ENCODE measurements at regions not wholly inside any gene's neighbourhood (a gene's known extent, or its start where the extent isn't known, plus 50 kb on each side); places are given as distances from the start of the nearest gene placed in this dataset.

- TF ChIP-seq CENPBD1 (CRISPR knock-in tag; IDR thresholded peaks at IDR 0.05; ENCODE audit: borderline replicate concordance, low read depth) (no peak), ZNF225 (CRISPR knock-in tag; IDR thresholded peaks at IDR 0.05) (no peak), ZNF644 (CRISPR knock-in tag; IDR thresholded peaks at IDR 0.05; ENCODE audit: low read depth) (no peak)
- TF ChIP-seq, protein P1, sequence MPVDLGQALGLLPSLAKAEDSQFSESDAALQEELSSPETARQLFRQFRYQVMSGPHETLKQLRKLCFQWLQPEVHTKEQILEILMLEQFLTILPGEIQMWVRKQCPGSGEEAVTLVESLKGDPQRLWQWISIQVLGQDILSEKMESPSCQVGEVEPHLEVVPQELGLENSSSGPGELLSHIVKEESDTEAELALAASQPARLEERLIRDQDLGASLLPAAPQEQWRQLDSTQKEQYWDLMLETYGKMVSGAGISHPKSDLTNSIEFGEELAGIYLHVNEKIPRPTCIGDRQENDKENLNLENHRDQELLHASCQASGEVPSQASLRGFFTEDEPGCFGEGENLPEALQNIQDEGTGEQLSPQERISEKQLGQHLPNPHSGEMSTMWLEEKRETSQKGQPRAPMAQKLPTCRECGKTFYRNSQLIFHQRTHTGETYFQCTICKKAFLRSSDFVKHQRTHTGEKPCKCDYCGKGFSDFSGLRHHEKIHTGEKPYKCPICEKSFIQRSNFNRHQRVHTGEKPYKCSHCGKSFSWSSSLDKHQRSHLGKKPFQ (CRISPR knock-in tag; IDR thresholded peaks at IDR 0.05; ENCODE audit: insufficient replicate concordance): no peak
These were observed 125.4 kb downstream of the SNAPC1 start (continued) for GRCh38 chr14:61887628-61888027.

DNA sequence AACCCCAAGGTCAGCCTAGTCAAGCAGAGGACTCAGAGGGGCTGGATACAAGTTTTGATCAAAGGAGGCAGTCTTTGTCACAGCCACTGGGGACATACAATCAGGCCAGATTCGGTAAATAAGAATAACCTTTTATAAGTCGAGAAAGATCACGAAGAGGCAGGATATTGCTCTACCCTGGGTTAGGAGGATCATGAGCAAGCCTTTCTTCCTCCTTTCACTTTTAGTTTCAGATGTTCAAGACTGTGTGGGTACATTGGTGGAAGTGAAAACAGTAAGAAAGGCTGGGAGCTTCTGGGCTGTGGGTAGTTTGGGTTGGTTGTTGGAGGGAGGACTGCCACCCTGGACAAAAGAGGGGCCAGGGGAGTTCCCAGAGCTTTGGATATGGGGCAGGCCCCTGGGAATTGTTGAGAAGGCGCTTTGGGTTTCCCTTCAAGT, 127.7 kb downstream of the SNAPC1 start:
- ChIA-PET POLR2A (no interaction called here), CTCF (ENCODE audit: low intra/inter-chr PET ratio, low total read pairs) (no interaction called here)
- H3K4me1 ChIP-seq (ENCODE audit: insufficient read depth, low read length): no peaks in the 10 kb centered on the region
- FAIRE-seq (no peak), ATAC-seq (peak; percentile 59), DNase-seq (ENCODE audit: low spot score) (no peak)
- no peaks in the 10 kb centered on the region for H3K27me3 ChIP-seq (ENCODE audit: control insufficient read depth in 1 of 2, insufficient read depth in 2 of 2, low read length in 2 of 2)
- intact Hi-C loops (cut with micrococcal nuclease; ENCODE audit: unreplicated experiment) (no loop called here), in situ Hi-C loops (cut with HindIII; ENCODE audit: extremely low pct_ligation_motif_present, low pct_unique_long_range_greater_than_20kb) (loop anchor here (5.0 kb wide), 1 partner anchor 237 kb away; no protein-coding TSS in a partner anchor)
- H3K9ac ChIP-seq (ENCODE audit: insufficient read depth, low read depth, low read length): no peak overlapping the region
- no peak overlapping the region for H3K4me2 ChIP-seq (ENCODE audit: low read depth, low read length)
- H3K79me2 ChIP-seq (ENCODE audit: insufficient read depth, low read length): no peaks in the 10 kb centered on the region
- no peak overlapping the region for H3K4me3 ChIP-seq (replicated peaks in 1 of 3; ENCODE audit: insufficient read depth in 1 of 3, low read depth in 2 of 3, low read length in 3 of 3)
- H3K9me3 ChIP-seq (ENCODE audit: low read length): no peaks in the 10 kb centered on the region
- H4K20me1 ChIP-seq (ENCODE audit: insufficient read depth, low read length): no peaks in the 10 kb centered on the region
- BruUV-seq (replicated peaks): no TSS peak
- H2AFZ ChIP-seq (ENCODE audit: low read length): no peak overlapping the region
- H3K36me3 ChIP-seq (replicated peaks in 1 of 2; ENCODE audit: control insufficient read depth in 1 of 2, insufficient read depth in 2 of 2, low read length in 2 of 2): no peaks in the 10 kb centered on the region
- no peak for TF ChIP-seq ZNF792 (CRISPR knock-in tag; IDR thresholded peaks at IDR 0.05)
- 4% methylated on average over 4 of the region's 4 CpGs for WGBS (ENCODE audit: low lambda C conversion rate)
- no peak overlapping the region for H3K27ac ChIP-seq (ENCODE audit: extremely low read length, insufficient read depth, low read length)

DNA sequence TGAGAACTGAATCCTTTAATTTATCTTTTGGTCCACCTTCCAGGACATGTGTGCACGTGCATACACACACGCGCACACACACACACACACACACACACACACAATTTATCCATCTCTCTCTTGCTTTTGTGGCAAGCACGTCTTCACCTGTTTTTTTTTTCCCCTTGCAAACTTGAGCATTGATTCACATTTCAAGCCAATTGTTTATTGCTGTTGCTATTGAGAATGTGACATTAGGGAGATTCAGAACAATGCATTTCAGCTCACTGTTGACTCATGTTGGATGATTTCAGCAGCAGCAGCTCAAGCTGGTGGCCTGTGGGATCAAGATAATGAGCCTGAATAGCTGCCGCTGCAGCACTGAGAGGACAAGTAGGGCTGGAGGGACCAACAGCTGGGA, 128.9 kb downstream of the SNAPC1 start:
- 37% methylated on average over 5 of the region's 5 CpGs for WGBS (ENCODE audit: low lambda C conversion rate)
- no TSS peak for BruUV-seq (replicated peaks)
- no peak for TF ChIP-seq KDM1A (CRISPR knock-in tag; IDR thresholded peaks at IDR 0.05)
- no peak for TF ChIP-seq MXI1 (IDR thresholded peaks at IDR 0.05; ENCODE audit: borderline replicate concordance, low read depth, low read length)
- no peak for TF ChIP-seq PCBP1 (IDR thresholded peaks at IDR 0.05; ENCODE audit: borderline replicate concordance, low read depth, low read length)
- no peak for TF ChIP-seq XBP1 (CRISPR knock-in tag; IDR thresholded peaks at IDR 0.05)
- no peak for TF ChIP-seq HNF4A (CRISPR knock-in tag; IDR thresholded peaks at IDR 0.05)
- no peak for TF ChIP-seq AGO1 (IDR thresholded peaks at IDR 0.05; ENCODE audit: low read depth, low read length, poor library complexity, severe bottlenecking)
- no peak for TF ChIP-seq ZNF274 (CRISPR knock-in tag; IDR thresholded peaks at IDR 0.05)
- no peak for TF ChIP-seq ZSCAN9 (CRISPR knock-in tag; IDR thresholded peaks at IDR 0.05; ENCODE audit: borderline replicate concordance)
- TF ChIP-seq NFRKB (IDR thresholded peaks at IDR 0.05): no peak
- TF ChIP-seq ZNF772 (CRISPR knock-in tag; IDR thresholded peaks at IDR 0.05): no peak
- TF ChIP-seq KAT8 (CRISPR knock-in tag; IDR thresholded peaks at IDR 0.05): no peak
- TF ChIP-seq MXD3 (CRISPR knock-in tag; IDR thresholded peaks at IDR 0.05): no peak
- no peak for TF ChIP-seq SOX13 (IDR thresholded peaks at IDR 0.05)
- no peak for TF ChIP-seq SOX13 (CRISPR knock-in tag; conservative IDR thresholded peaks at IDR 0.05 in 1 of 2, IDR thresholded peaks at IDR 0.05 in 1 of 2)

More for the DNA sequence above, 128.9 kb downstream of the SNAPC1 start:
- in situ Hi-C loops (cut with HindIII; ENCODE audit: extremely low pct_ligation_motif_present, low pct_unique_long_range_greater_than_20kb): no loop called here
- H3K27me3 ChIP-seq (ENCODE audit: control insufficient read depth in 1 of 2, insufficient read depth in 2 of 2, low read length in 2 of 2): no peaks in the 10 kb centered on the region
- no peaks in the 10 kb centered on the region for H3K79me2 ChIP-seq (ENCODE audit: insufficient read depth, low read length)
- POLR2A ChIA-PET: no interaction called here
- H3K9ac ChIP-seq (ENCODE audit: insufficient read depth, low read depth, low read length): no peak overlapping the region
- no peak overlapping the region for H3K4me2 ChIP-seq (ENCODE audit: low read depth, low read length)
- H4K20me1 ChIP-seq (ENCODE audit: insufficient read depth, low read length): no peaks in the 10 kb centered on the region
- no peaks in the 10 kb centered on the region for H3K36me3 ChIP-seq (replicated peaks in 1 of 2; ENCODE audit: control insufficient read depth in 1 of 2, insufficient read depth in 2 of 2, low read length in 2 of 2)
- H3K4me3 ChIP-seq (replicated peaks in 1 of 3; ENCODE audit: insufficient read depth in 1 of 3, low read depth in 2 of 3, low read length in 3 of 3): no peak overlapping the region
- CTCF ChIA-PET (ENCODE audit: low intra/inter-chr PET ratio, low total read pairs): no interaction called here
- no peak for ATAC-seq
- intact Hi-C loops (cut with micrococcal nuclease; ENCODE audit: unreplicated experiment): no loop called here
- H2AFZ ChIP-seq (ENCODE audit: low read length): no peak overlapping the region
- DNase-seq (ENCODE audit: low spot score): no peak
- no peaks in the 10 kb centered on the region for H3K4me1 ChIP-seq (ENCODE audit: insufficient read depth, low read length)
- FAIRE-seq: no peak
- H3K27ac ChIP-seq (ENCODE audit: extremely low read length, insufficient read depth, low read length): no peak overlapping the region
- H3K9me3 ChIP-seq (ENCODE audit: low read length): no peaks in the 10 kb centered on the region

Data from HepG2 (cell line).